Umbilical cord (tissue), 1 donor: ENCODE measurements at regions not wholly inside any gene's neighbourhood (a gene's known extent, or its start where the extent isn't known, plus 50 kb on each side); places are given as distances from the start of the nearest gene placed in this dataset.

Experiments used
- DNase-seq: peaks from one replicate; pipeline ENCODE4 v3.0.0-alpha.2; 2015; ENCODE audit warnings: low spot score

GRCh38 chr10:111261081-111261615, 184.3 kb downstream of the ADRA2A start:
- DNase-seq = peak; percentile 69

GRCh38 chr10:111265341-111265740, 188.5 kb downstream of the ADRA2A start:
- no peak for DNase-seq

GRCh38 chr10:111266165-111266564, 189.3 kb downstream of the ADRA2A start:
- DNase-seq = no peak

GRCh38 chr10:111267673-111268072, 190.8 kb downstream of the ADRA2A start:
- DNase-seq = no peak

- no peak for DNase-seq
Observed at GRCh38 chr10:111273235-111273634, 196.4 kb downstream of the ADRA2A start.

GRCh38 chr10:111273635-111274034, 196.8 kb downstream of the ADRA2A start:
- DNase-seq = no peak

GRCh38 chr10:111275091-111275490, 198.3 kb downstream of the ADRA2A start:
- DNase-seq = no peak

GRCh38 chr10:111277661-111278060, 200.8 kb downstream of the ADRA2A start:
- DNase-seq = no peak

- DNase-seq = no peak
Observed at GRCh38 chr10:111278266-111278665, 201.4 kb downstream of the ADRA2A start.

GRCh38 chr10:111281516-111281915, 204.7 kb downstream of the ADRA2A start:
- DNase-seq = peak; percentile 53

- peak; percentile 15 for DNase-seq
Observed at GRCh38 chr10:111289461-111289860, 212.6 kb downstream of the ADRA2A start.

- no peak for DNase-seq
Observed at GRCh38 chr10:111290649-111291048, 213.8 kb downstream of the ADRA2A start.

GRCh38 chr10:111295788-111296187, 219.0 kb downstream of the ADRA2A start:
- peak; percentile 15 for DNase-seq

GRCh38 chr10:111297351-111297848, 220.6 kb downstream of the ADRA2A start:
- peak; percentile 90 for DNase-seq

- DNase-seq = peak; percentile 12
Observed at GRCh38 chr10:111298031-111298430, 221.2 kb downstream of the ADRA2A start.

GRCh38 chr10:111299037-111299436, 222.2 kb downstream of the ADRA2A start:
- no peak for DNase-seq

- DNase-seq = no peak
Observed at GRCh38 chr10:111303887-111304286, 227.1 kb downstream of the ADRA2A start.

- no peak for DNase-seq
Observed at GRCh38 chr10:111316722-111317212, 239.9 kb downstream of the ADRA2A start.

GRCh38 chr10:111319866-111320265, 243.0 kb downstream of the ADRA2A start:
- no peak for DNase-seq

GRCh38 chr10:111323389-111323966, 246.6 kb downstream of the ADRA2A start:
- no peak for DNase-seq

GRCh38 chr10:111332174-111332573, 255.3 kb downstream of the ADRA2A start:
- DNase-seq = peak; percentile 69

- no peak for DNase-seq
Observed at GRCh38 chr10:111335826-111336225, 259.0 kb downstream of the ADRA2A start.

- DNase-seq = no peak
Observed at GRCh38 chr10:111338035-111338434, 261.2 kb downstream of the ADRA2A start.
